ENCODE measurements at regions not wholly inside any gene's neighbourhood (a gene's known extent, or its start where the extent isn't known, plus 50 kb on each side); places are given as distances from the start of the nearest gene placed in this dataset.

DNA sequence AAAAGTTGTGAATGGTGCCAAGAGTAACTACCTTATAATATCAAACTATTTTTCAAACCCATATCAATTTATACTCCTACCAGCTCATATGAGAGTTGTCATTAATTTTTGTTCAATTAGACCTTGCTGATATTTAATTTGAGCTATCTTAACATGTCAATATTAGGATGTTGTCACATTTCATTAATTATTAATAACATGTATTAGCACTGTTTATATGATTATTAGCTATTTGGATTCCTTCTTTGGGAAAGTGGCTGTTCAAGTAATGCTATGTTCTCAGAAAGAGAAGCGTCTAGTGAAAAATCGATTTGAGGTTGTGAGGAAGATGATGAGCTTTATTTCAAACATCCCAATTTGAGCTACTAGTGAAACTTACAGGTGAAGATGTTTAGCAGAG is 620.2 kb downstream of the KCNJ3 start:
- H3K27ac ChIP-seq (ENCODE audit: low read depth, low read length) = no peak overlapping the region
- no peaks in the 10 kb centered on the region for H3K9me3 ChIP-seq (ENCODE audit: control insufficient read depth, insufficient read depth, low read depth, low read length)
- no peaks in the 10 kb centered on the region for H3K27me3 ChIP-seq (ENCODE audit: control insufficient read depth, insufficient read depth, low read length)
- no peak overlapping the region for H3K9ac ChIP-seq (ENCODE audit: low read length)
- H3K4me3 ChIP-seq (ENCODE audit: low read depth, low read length) = no peak overlapping the region
- H3K36me3 ChIP-seq (ENCODE audit: control insufficient read depth, insufficient read depth, low read length) = no peaks in the 10 kb centered on the region
- no peaks in the 10 kb centered on the region for H3K4me1 ChIP-seq (ENCODE audit: control insufficient read depth, insufficient read depth, low read length)

DNA sequence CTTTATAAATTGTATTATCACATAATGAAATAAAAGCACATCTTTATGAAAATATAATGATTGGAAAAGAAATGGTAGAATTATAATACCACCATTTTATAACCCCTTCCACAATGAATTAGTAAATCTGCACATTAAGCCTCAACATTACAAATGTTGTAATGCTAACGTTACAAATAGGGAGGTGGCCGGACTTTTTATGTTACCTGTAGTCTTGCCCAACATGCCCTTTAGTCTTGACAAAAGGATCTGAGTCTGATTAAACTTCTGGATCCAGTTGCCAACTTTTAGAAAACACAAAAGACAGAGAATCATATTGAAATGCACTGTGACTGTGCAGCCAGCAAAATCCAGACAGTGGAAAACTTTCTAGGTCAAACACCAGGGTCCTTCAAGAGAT is 617.3 kb downstream of the KCNJ3 start:
- no peaks in the 10 kb centered on the region for H3K9me3 ChIP-seq (ENCODE audit: control insufficient read depth, insufficient read depth, low read depth, low read length)
- no peaks in the 10 kb centered on the region for H3K27me3 ChIP-seq (ENCODE audit: control insufficient read depth, insufficient read depth, low read length)
- no peaks in the 10 kb centered on the region for H3K36me3 ChIP-seq (ENCODE audit: control insufficient read depth, insufficient read depth, low read length)
- H3K27ac ChIP-seq (ENCODE audit: low read depth, low read length) = no peak overlapping the region
- no peaks in the 10 kb centered on the region for H3K4me1 ChIP-seq (ENCODE audit: control insufficient read depth, insufficient read depth, low read length)
- H3K9ac ChIP-seq (ENCODE audit: low read length) = no peak overlapping the region
- no peak overlapping the region for H3K4me3 ChIP-seq (ENCODE audit: low read depth, low read length)

- Histone ChIP-seq H3K4me3 (ENCODE audit: low read depth, low read length) (no peak overlapping the region), H3K9me3 (ENCODE audit: control insufficient read depth, insufficient read depth, low read depth, low read length) (no peaks in the 10 kb centered on the region), H3K9ac (ENCODE audit: low read length) (no peak overlapping the region), H3K36me3 (ENCODE audit: control insufficient read depth, insufficient read depth, low read length) (no peaks in the 10 kb centered on the region), H3K27me3 (ENCODE audit: control insufficient read depth, insufficient read depth, low read length) (no peaks in the 10 kb centered on the region), H3K4me1 (ENCODE audit: control insufficient read depth, insufficient read depth, low read length) (no peaks in the 10 kb centered on the region), H3K27ac (ENCODE audit: low read depth, low read length) (no peak overlapping the region)
Measured at GRCh38 chr2:155310589-155310988, 612.1 kb downstream of the KCNJ3 start.

- no peaks in the 10 kb centered on the region for H3K4me1 ChIP-seq (ENCODE audit: control insufficient read depth, insufficient read depth, low read length)
- H3K36me3 ChIP-seq (ENCODE audit: control insufficient read depth, insufficient read depth, low read length) = no peaks in the 10 kb centered on the region
- no peaks in the 10 kb centered on the region for H3K9me3 ChIP-seq (ENCODE audit: control insufficient read depth, insufficient read depth, low read depth, low read length)
- no peak overlapping the region for H3K4me3 ChIP-seq (ENCODE audit: low read depth, low read length)
- no peak overlapping the region for H3K27ac ChIP-seq (ENCODE audit: low read depth, low read length)
- no peak overlapping the region for H3K9ac ChIP-seq (ENCODE audit: low read length)
- H3K27me3 ChIP-seq (ENCODE audit: control insufficient read depth, insufficient read depth, low read length) = no peaks in the 10 kb centered on the region
Measured at GRCh38 chr2:155309483-155309882, 611.0 kb downstream of the KCNJ3 start.

GRCh38 chr2:155308367-155309009 is 610.0 kb downstream of the KCNJ3 start:
- Histone ChIP-seq H3K27me3 (ENCODE audit: control insufficient read depth, insufficient read depth, low read length) (no peaks in the 10 kb centered on the region), H3K36me3 (ENCODE audit: control insufficient read depth, insufficient read depth, low read length) (no peaks in the 10 kb centered on the region), H3K4me3 (ENCODE audit: low read depth, low read length) (no peak overlapping the region), H3K9ac (ENCODE audit: low read length) (no peak overlapping the region), H3K9me3 (ENCODE audit: control insufficient read depth, insufficient read depth, low read depth, low read length) (no peaks in the 10 kb centered on the region), H3K4me1 (ENCODE audit: control insufficient read depth, insufficient read depth, low read length) (no peaks in the 10 kb centered on the region), H3K27ac (ENCODE audit: low read depth, low read length) (no peak overlapping the region)

- Histone ChIP-seq H3K36me3 (ENCODE audit: control insufficient read depth, insufficient read depth, low read length) (no peaks in the 10 kb centered on the region), H3K4me1 (ENCODE audit: control insufficient read depth, insufficient read depth, low read length) (no peaks in the 10 kb centered on the region), H3K27me3 (ENCODE audit: control insufficient read depth, insufficient read depth, low read length) (no peaks in the 10 kb centered on the region), H3K9ac (ENCODE audit: low read length) (no peak overlapping the region), H3K27ac (ENCODE audit: low read depth, low read length) (no peak overlapping the region), H3K4me3 (ENCODE audit: low read depth, low read length) (no peak overlapping the region), H3K9me3 (ENCODE audit: control insufficient read depth, insufficient read depth, low read depth, low read length) (no peaks in the 10 kb centered on the region)
Measured at GRCh38 chr2:155301221-155301620, 602.7 kb downstream of the KCNJ3 start.

DNA sequence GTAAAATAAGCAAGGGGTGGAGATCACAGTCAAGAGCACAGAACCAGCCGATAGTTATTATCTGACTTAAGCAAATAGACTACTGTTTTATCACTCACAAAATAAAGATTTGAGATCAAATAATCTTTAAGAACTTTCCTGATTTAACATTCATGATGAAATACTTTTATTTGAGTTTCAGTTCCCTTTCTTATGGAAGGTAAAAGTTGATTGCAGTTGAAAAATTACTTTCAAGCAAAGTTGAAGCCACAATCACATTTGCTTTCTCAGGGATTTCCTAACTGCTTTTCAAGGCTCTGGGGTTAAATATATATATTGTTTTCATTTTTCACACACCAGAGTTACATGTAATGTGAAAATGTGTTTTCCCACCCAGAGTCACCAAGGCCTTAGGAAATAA is 599.5 kb downstream of the KCNJ3 start:
- Histone ChIP-seq H3K9me3 (ENCODE audit: control insufficient read depth, insufficient read depth, low read depth, low read length) (no peaks in the 10 kb centered on the region), H3K9ac (ENCODE audit: low read length) (no peak overlapping the region), H3K36me3 (ENCODE audit: control insufficient read depth, insufficient read depth, low read length) (no peaks in the 10 kb centered on the region), H3K27ac (ENCODE audit: low read depth, low read length) (no peak overlapping the region), H3K4me1 (ENCODE audit: control insufficient read depth, insufficient read depth, low read length) (no peaks in the 10 kb centered on the region), H3K27me3 (ENCODE audit: control insufficient read depth, insufficient read depth, low read length) (no peaks in the 10 kb centered on the region), H3K4me3 (ENCODE audit: low read depth, low read length) (no peak overlapping the region)

DNA sequence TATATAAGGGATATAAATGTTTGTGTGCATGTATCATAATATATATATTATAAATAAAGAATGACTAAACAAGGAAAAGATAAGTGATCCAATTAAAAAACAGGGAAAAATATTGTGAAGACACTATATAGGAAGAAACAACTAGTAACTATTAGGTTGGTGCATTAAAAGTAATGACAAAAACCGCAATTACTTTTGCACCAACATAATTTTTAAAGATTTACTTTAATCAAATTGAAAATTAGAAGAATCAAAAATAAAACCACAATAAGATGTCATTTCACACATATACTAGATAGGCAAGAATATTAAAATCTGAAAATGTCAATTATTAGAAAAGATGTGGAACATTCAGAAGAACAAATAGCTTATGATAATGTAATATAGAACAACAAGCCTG is 595.9 kb downstream of the KCNJ3 start:
- no peaks in the 10 kb centered on the region for H3K27me3 ChIP-seq (ENCODE audit: control insufficient read depth, insufficient read depth, low read length)
- no peak overlapping the region for H3K4me3 ChIP-seq (ENCODE audit: low read depth, low read length)
- no peaks in the 10 kb centered on the region for H3K9me3 ChIP-seq (ENCODE audit: control insufficient read depth, insufficient read depth, low read depth, low read length)
- H3K4me1 ChIP-seq (ENCODE audit: control insufficient read depth, insufficient read depth, low read length) = no peaks in the 10 kb centered on the region
- H3K9ac ChIP-seq (ENCODE audit: low read length) = no peak overlapping the region
- H3K27ac ChIP-seq (ENCODE audit: low read depth, low read length) = no peak overlapping the region
- no peaks in the 10 kb centered on the region for H3K36me3 ChIP-seq (ENCODE audit: control insufficient read depth, insufficient read depth, low read length)

DNA sequence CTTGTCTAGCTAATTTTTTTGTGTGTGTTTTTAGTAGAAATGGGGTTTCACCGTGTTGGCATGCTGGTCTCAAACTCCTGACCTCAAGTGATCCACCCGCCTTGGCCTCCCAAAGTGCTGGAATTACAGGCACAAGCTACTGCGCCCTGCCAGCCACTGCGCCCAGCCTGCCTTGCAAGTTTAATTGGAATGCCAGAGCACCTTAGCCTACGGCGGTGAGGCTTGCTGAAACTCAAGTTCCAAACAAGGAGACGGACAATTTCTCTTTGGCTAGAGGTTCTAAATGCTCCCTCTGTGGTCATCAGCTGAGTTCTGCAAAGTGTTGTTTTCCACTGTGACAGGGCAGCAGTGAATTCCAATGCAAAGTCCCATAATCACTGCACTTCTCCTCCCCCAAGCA is 583.4 kb downstream of the KCNJ3 start:
- no peak overlapping the region for H3K27ac ChIP-seq (ENCODE audit: low read depth, low read length)

GRCh38 chr2:155273323-155273722 is 574.8 kb downstream of the KCNJ3 start:
- H3K36me3 ChIP-seq (ENCODE audit: control insufficient read depth, insufficient read depth, low read length) = no peaks in the 10 kb centered on the region
- no peak overlapping the region for H3K4me3 ChIP-seq (ENCODE audit: low read depth, low read length)
- H3K4me1 ChIP-seq (ENCODE audit: control insufficient read depth, insufficient read depth, low read length) = no peaks in the 10 kb centered on the region
- H3K9ac ChIP-seq (ENCODE audit: low read length) = no peak overlapping the region
- H3K27ac ChIP-seq (ENCODE audit: low read depth, low read length) = no peak overlapping the region
- H3K9me3 ChIP-seq (ENCODE audit: control insufficient read depth, insufficient read depth, low read depth, low read length) = no peaks in the 10 kb centered on the region
- H3K27me3 ChIP-seq (ENCODE audit: control insufficient read depth, insufficient read depth, low read length) = no peaks in the 10 kb centered on the region

More for the DNA sequence above, 583.4 kb downstream of the KCNJ3 start:
- H3K9ac ChIP-seq (ENCODE audit: low read length) = no peak overlapping the region
- H3K4me1 ChIP-seq (ENCODE audit: control insufficient read depth, insufficient read depth, low read length) = no peaks in the 10 kb centered on the region
- H3K4me3 ChIP-seq (ENCODE audit: low read depth, low read length) = no peak overlapping the region
- no peaks in the 10 kb centered on the region for H3K9me3 ChIP-seq (ENCODE audit: control insufficient read depth, insufficient read depth, low read depth, low read length)
- no peaks in the 10 kb centered on the region for H3K36me3 ChIP-seq (ENCODE audit: control insufficient read depth, insufficient read depth, low read length)
- H3K27me3 ChIP-seq (ENCODE audit: control insufficient read depth, insufficient read depth, low read length) = no peaks in the 10 kb centered on the region

DNA sequence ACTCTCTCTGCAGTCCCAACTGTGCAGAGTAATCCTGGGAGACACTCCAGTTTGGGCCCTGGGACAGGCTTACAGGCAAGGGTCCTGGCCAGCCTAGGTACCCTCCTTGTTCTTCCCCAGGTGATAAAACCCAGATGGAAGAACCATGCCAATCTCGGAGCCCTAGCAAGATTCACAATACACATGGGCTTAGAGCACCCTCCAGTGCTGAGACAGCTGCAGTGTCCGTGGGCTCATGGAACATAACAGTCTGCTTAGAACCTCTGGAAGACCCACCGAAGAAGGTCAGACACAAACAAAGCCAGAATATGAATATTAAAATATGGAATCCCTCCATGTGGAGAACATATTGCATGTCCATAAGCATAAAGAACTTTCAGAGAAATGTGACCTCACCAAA is 568.1 kb downstream of the KCNJ3 start:
- no peak overlapping the region for H3K4me3 ChIP-seq (ENCODE audit: low read depth, low read length)
- no peaks in the 10 kb centered on the region for H3K9me3 ChIP-seq (ENCODE audit: control insufficient read depth, insufficient read depth, low read depth, low read length)
- no peak overlapping the region for H3K27ac ChIP-seq (ENCODE audit: low read depth, low read length)
- no peaks in the 10 kb centered on the region for H3K27me3 ChIP-seq (ENCODE audit: control insufficient read depth, insufficient read depth, low read length)
- no peaks in the 10 kb centered on the region for H3K36me3 ChIP-seq (ENCODE audit: control insufficient read depth, insufficient read depth, low read length)
- no peak overlapping the region for H3K9ac ChIP-seq (ENCODE audit: low read length)
- no peaks in the 10 kb centered on the region for H3K4me1 ChIP-seq (ENCODE audit: control insufficient read depth, insufficient read depth, low read length)

DNA sequence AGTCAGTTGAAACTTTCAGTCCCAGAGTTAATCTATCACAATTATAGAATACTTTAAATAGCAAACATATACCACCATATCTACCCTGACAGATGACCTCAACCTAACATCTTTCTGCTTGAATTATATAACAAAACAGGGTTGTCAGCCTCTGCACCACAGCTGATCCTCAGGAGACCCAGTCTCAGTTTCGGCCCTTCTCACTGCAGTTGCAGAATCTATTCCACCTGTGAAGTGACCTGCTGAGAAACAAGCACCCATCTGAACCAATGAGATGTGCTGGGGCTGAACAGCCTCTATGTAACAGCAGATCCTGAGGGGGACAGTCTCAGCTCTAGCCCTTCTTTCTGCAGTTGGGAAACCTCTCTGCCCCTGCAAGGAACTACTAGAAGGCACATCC is 567.6 kb downstream of the KCNJ3 start:
- Histone ChIP-seq H3K4me1 (ENCODE audit: control insufficient read depth, insufficient read depth, low read length) (no peaks in the 10 kb centered on the region), H3K27ac (ENCODE audit: low read depth, low read length) (no peak overlapping the region), H3K9ac (ENCODE audit: low read length) (no peak overlapping the region), H3K9me3 (ENCODE audit: control insufficient read depth, insufficient read depth, low read depth, low read length) (no peaks in the 10 kb centered on the region), H3K36me3 (ENCODE audit: control insufficient read depth, insufficient read depth, low read length) (no peaks in the 10 kb centered on the region), H3K27me3 (ENCODE audit: control insufficient read depth, insufficient read depth, low read length) (no peaks in the 10 kb centered on the region), H3K4me3 (ENCODE audit: low read depth, low read length) (no peak overlapping the region)
